H4 (cell line): ENCODE measurements at regions not wholly inside any gene's neighbourhood (a gene's known extent, or its start where the extent isn't known, plus 50 kb on each side); places are given as distances from the start of the nearest gene placed in this dataset.

Source experiments
- DNase-seq: peaks from one replicate; pipeline ENCODE4 v3.0.0-alpha.2; 2015; ENCODE audit warnings: low spot score

DNA sequence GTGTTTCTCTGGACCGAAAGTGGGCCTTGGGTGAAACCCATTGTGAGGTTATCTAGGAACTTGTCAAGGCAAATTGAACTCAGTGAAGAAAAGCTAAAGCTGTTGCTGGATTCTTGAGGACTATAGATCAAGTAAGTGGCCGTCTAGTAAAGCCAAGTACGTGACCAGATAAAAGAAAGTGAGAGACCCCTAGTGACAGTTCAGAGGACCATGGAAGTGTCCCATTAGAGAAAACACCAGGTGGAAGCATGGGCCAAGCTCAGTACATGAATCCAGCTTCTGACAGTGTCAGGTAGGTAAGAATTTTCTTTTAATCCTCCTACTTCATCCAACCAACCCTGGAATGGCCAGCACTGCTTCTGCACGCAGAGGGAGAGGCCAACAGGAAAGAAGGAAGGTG lies 349.3 kb upstream of the RGMA start:
- no peak for DNase-seq

DNA sequence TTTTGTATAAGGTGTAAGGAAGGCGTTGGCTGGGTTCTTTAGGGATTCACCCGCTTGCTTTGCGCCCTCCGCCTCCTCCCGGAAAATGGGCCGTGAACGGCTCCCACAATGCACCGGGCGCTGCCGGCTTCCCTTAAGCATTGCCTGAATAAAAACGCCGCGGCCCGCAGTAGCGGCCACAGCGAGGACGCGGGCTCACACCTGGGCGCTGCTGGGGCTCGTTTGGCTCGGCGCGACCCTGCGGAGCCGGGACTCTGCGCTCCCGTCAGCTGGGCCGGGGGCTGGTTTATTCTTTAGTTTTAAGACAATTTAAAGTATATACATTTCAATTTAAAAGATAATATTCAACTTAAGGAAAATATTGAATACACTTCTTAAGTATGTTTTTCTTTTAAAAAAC lies 343.5 kb upstream of the RGMA start:
- DNase-seq, result no peak

- no peak for DNase-seq
Observed at GRCh38 chr15:93428807-93429351, 339.9 kb upstream of the RGMA start.

GRCh38 chr15:93428150-93428549 lies 339.1 kb upstream of the RGMA start:
- DNase-seq, result no peak

GRCh38 chr15:93424131-93424530 lies 335.1 kb upstream of the RGMA start:
- no peak for DNase-seq

GRCh38 chr15:93422476-93422875 lies 333.5 kb upstream of the RGMA start:
- DNase-seq, result no peak

DNA sequence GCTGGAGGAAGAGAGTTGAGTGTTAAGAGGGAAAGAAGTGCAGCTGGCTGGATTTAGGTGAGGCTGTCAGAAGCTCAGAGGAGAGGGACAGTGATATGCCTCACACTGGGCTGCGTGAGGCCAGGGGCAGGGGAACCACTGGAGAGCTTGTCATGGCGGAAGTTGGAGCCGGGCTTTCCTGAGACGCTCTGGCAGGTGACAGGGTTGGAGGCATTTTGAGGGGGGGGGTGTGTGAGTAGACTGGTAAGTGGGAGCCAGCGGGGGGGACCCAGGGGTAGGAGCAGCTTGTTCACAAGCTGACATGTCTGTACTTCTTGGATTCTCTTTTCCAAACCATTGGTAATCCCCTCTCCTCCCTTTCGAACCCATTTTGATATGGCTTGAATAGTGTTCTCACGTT lies 331.5 kb upstream of the RGMA start:
- no peak for DNase-seq

DNA sequence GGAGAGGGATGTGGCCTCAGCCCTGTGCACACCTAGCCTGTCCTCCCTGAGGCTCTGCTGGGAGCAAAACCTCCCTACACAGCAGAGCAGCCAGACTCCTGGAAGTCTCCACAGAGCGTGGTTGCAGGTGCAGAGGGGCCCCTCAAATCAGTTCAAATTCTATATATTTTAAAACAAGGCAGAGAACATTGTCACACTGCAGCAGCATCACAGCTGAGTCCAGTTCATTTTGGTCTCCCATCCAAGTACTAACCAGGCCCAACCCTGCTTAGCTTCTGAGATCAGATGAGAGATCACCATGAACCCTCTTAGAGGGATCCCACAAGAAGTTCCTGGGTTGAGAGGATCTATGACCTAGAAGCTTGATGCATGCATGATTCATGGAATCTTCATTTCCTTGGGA lies 331.0 kb upstream of the RGMA start:
- DNase-seq, result no peak

DNA sequence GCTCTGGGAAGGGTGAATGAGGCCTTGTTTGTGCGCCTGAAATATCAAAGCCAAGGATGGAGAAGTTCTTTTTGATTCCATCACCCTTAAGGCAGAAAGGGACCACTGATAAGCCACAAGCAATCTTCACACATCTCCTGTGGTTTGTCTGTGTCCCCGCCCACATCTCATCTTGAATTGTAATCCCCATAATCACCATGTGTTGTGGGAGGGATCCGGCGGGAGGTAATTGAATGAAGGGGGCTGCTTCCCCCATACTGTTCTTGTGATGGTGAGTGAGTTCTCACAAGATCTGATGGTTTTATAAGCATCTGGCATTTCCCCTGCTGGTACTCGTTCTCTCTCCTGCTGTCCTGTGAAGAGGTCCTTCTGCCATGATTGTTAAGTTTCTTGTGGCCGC lies 329.6 kb upstream of the RGMA start:
- no peak for DNase-seq

GRCh38 chr15:93417631-93418030 lies 328.6 kb upstream of the RGMA start:
- DNase-seq, result no peak

DNA sequence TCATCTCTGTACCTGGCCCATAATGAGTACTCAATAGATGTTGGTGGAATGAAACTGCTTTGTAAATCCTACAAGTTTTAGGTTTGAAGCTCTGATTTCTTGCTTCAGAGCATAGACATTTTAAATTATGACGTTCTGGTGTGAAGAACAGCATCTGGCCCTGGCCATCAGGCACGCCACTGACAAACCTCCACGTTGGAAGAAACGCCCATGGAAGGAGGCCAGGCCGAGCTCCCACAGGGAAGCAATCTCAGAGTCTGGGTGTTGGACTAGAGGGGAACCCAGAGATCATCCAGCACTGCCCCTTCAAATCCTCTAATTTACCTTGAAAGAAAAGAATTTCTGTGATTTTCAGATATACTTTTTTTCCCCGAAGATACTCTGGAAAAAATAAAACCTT lies 328.1 kb upstream of the RGMA start:
- DNase-seq, result no peak

DNA sequence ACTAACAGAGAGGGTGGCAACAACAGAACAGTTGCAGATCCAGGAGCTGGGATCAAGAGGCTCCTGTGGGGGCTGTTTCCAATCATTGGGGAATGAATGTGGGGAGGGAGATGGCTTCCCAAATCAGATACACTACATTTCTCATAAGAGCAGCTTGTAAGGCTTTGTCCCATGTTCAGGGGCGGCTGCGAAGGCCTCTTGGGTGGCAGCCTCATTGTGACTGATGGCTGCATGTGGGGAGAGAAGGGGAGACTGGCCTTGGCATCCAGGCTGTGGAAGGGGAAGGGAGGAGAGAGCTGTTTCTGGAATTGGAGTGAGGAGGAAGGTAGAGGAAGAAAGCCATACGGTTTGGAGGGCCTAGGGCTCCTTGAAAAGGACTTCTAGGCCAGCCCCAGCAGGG lies 326.6 kb upstream of the RGMA start:
- DNase-seq, result no peak

DNA sequence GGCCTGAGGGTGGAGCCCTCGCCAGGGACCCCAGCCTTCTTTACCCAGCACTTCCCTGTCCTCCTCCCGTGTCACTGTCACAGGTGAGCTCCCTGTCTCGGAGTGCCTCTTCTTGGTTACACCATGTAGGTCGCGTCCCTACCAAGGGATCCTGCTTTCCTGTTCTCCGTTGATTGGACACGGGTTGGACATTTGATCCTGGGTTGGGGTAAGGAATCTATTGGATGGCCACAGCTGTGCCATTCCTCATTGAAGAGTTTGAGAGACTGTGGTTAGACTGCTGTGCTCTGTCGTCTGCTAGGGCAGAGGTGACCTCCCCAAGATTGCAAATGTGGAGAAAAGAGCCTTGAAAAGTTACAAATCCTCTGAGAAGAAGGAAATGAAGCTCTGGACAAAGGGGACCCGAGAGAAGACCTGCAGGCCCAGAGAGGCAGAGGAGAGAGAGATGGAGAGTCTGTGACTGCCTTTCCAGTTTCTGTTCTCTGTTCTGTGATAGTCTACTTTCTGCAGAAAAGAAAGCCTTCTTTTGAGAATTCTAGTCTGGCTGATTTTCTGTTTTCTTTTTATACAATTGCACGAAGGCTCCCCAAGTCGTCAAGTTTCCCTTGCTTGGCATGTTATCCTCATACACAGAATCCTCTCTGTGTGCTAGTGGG lies 325.7 kb upstream of the RGMA start:
- DNase-seq, result no peak

GRCh38 chr15:93413745-93414144 lies 324.7 kb upstream of the RGMA start:
- no peak for DNase-seq

GRCh38 chr15:93399121-93399520 lies 310.1 kb upstream of the RGMA start:
- DNase-seq, result no peak

DNA sequence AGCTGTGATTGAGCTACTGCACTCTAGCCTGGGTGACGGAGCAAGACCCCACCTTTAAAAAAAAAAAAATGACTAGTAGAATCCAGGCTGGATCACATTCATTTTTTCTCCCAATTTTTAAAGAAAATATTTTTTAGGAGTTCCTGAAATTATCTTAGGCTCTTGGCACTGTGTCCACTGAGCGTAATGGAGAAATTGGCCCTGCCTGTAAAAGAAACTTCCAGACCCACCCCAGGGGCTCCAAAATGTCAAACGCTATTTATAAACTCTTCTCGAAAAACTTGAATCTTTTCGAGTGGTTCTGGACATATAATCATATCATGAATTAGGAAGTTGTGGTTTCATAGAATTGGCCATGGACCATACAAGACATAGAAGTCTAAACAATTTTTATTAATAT lies 300.2 kb upstream of the RGMA start:
- DNase-seq, result no peak

DNA sequence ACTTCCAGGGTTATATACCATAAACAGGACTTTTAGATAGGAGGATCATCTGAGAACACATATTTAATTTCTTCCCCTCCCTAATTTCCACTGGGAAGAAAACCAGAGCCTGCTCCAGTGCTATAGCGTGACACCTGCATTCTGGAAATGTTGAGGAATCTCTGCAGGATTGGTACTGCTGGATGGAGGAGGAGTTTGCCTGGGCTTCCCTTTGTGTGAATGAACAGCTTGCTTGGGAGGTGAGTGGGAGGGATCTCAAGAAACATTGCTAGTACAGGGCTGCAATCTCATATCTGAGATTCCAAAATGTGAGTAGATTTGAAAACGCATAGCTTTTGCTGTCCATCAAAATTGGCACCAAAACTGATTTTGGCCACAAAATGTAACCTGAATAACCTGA lies 295.9 kb upstream of the RGMA start:
- no peak for DNase-seq

DNA sequence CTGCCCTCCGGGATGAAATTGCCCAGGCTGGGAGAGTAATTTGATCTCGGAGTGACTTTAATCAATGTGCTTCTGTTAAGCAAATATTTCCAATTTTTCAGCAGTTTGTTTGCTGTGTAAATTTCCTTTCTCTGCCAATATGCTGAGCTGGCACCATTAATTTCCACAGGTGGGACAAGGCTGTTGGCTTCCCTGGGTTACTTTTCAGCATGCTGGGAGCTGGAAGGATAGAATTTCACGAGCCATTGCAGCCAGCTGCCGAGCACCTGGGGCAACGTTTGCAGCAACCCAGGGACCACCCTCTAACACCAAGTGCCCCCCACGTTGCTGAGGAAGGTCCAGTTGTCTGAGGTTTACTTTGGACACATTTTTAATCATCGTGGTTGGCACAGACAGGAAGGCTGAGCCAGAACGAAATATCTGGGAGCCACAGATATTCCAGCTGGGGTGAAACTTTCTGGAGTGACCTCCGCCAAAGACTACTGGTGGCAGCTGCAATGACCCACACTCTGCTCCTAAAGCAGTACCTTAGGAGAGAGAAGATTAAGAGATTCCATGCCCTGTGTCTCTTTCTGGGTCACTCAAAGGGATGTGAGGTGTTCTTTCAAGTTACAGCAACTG lies 293.3 kb upstream of the RGMA start:
- no peak for DNase-seq

DNA sequence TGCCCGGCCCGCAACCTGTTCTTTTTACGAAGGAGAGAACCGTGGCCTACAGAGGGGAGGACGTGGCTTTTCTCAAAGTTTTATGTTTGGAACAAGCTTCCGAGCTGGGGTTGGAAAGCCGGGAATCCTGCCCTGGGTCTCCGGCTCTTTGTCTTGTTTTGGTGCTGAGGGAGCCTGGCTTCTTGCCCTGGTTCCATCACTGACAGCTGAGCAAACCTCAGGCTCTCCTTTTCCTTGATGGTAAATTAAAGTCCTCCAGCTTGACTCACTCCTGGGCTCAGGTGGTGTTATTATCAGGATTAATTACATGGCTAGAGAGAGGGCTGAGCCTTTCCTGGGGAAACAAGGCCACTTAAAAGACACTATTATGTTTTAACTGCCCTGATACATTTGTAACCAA lies 289.5 kb upstream of the RGMA start:
- no peak for DNase-seq

- DNase-seq, result no peak
Observed at GRCh38 chr15:93372865-93373223, 283.8 kb upstream of the RGMA start.

- no peak for DNase-seq
Observed at GRCh38 chr15:93372208-93372864, 283.3 kb upstream of the RGMA start.

- no peak for DNase-seq
Observed at GRCh38 chr15:93366387-93367100, 277.5 kb upstream of the RGMA start.

DNA sequence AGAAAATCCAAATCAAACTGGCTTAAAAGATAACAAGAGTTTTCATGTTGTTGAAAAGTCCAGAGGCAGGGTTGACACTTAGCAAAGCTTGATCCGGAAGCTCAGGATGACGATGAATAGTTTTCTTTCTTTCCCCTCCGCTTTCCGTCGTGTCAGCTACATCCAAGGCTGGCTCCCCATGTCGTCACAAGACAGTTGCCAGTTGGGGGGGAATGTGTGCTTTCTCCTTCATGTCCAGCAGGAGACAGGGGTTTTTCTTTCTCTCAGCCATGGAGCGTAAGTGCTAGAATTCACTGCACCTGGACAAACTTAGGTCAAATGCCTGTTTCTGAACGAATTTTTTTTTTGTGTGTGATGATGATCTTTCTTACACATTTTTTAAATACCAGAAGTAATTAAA lies 273.8 kb upstream of the RGMA start:
- DNase-seq, result no peak
